ENCODE measurements at regions not wholly inside any gene's neighbourhood (a gene's known extent, or its start where the extent isn't known, plus 50 kb on each side); places are given as distances from the start of the nearest gene placed in this dataset.

DNA sequence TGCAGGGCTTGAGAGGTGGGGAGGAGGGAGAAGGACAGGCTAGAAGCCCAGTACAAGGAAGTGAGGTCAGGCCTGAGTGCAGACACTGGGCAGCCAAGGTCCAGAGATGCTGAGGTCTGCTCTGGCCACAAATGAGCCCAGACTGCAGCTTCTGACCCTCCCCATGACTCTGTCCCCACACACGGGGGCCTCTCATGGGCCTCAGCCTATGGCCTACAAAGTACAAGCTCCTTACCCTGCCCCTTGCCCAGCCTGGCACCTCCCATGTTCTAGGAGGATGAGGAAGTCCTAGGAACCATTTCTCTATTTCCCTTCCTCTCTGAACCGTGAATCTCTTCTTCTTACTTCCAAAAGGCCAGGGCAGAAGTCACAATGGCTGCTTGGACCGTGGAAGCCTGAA is 193.8 kb downstream of the ANKRD30B start:
- intact Hi-C loops (cut with micrococcal nuclease; ENCODE audit: unreplicated experiment) (no loop called here), in situ Hi-C loops (cut with HindIII; ENCODE audit: extremely low pct_ligation_motif_present, low pct_unique_long_range_greater_than_20kb) (no loop called here)
- H3K4me2 ChIP-seq (ENCODE audit: low read depth, low read length): no peak overlapping the region
- H2AFZ ChIP-seq (ENCODE audit: low read length): no peak overlapping the region
- H3K79me2 ChIP-seq (ENCODE audit: insufficient read depth, low read length): no peaks in the 10 kb centered on the region
- H3K9me3 ChIP-seq (ENCODE audit: low read length): no peaks in the 10 kb centered on the region
- ChIA-PET POLR2A (no interaction called here), CTCF (ENCODE audit: low intra/inter-chr PET ratio, low total read pairs) (no interaction called here)
- FAIRE-seq (no peak), ATAC-seq (no peak), DNase-seq (ENCODE audit: low spot score) (no peak)
- H3K4me3 ChIP-seq (replicated peaks in 1 of 3; ENCODE audit: insufficient read depth in 1 of 3, low read depth in 2 of 3, low read length in 3 of 3): no peak overlapping the region
- no peak overlapping the region for H3K27ac ChIP-seq (ENCODE audit: extremely low read length, insufficient read depth, low read length)
- no peaks in the 10 kb centered on the region for H3K27me3 ChIP-seq (ENCODE audit: control insufficient read depth in 1 of 2, insufficient read depth in 2 of 2, low read length in 2 of 2)
- WGBS (ENCODE audit: low lambda C conversion rate): 0% methylated on average over 2 of the region's 3 CpGs
- H3K36me3 ChIP-seq (replicated peaks in 1 of 2; ENCODE audit: control insufficient read depth in 1 of 2, insufficient read depth in 2 of 2, low read length in 2 of 2): no peaks in the 10 kb centered on the region
- no peaks in the 10 kb centered on the region for H3K4me1 ChIP-seq (ENCODE audit: insufficient read depth, low read length)
- no peaks in the 10 kb centered on the region for H4K20me1 ChIP-seq (ENCODE audit: insufficient read depth, low read length)
- BruUV-seq (replicated peaks): no TSS peak
- H3K9ac ChIP-seq (ENCODE audit: insufficient read depth, low read depth, low read length): no peak overlapping the region
- TF ChIP-seq ZSCAN12 (CRISPR knock-in tag; IDR thresholded peaks at IDR 0.05) (no peak), PRMT3 (CRISPR knock-in tag; IDR thresholded peaks at IDR 0.05; ENCODE audit: borderline replicate concordance, low read depth) (no peak), NFIC (IDR thresholded peaks at IDR 0.05; ENCODE audit: low read length) (no peak), TARDBP (CRISPR knock-in tag; IDR thresholded peaks at IDR 0.05) (no peak), AGO1 (IDR thresholded peaks at IDR 0.05; ENCODE audit: low read depth, low read length, poor library complexity, severe bottlenecking) (no peak), GTF3A (CRISPR knock-in tag; conservative IDR thresholded peaks at IDR 0.05) (no peak), SETDB1 (CRISPR knock-in tag; IDR thresholded peaks at IDR 0.05; ENCODE audit: borderline replicate concordance) (no peak), SRSF9 (IDR thresholded peaks at IDR 0.05; ENCODE audit: borderline replicate concordance, insufficient read depth, low read depth, low read length, poor library complexity, severe bottlenecking) (no peak), HCFC1 (IDR thresholded peaks at IDR 0.05; ENCODE audit: low read depth, low read length) (no peak), GFI1 (CRISPR knock-in tag; IDR thresholded peaks at IDR 0.05; ENCODE audit: borderline replicate concordance) (no peak), TSC22D2 (CRISPR knock-in tag; IDR thresholded peaks at IDR 0.05; ENCODE audit: borderline replicate concordance) (no peak), ZNF468 (CRISPR knock-in tag; IDR thresholded peaks at IDR 0.05) (no peak), SMAD3 (CRISPR knock-in tag; IDR thresholded peaks at IDR 0.05) (no peak), U2AF2 (IDR thresholded peaks at IDR 0.05; ENCODE audit: low read depth, low read length) (no peak), SAFB2 (CRISPR knock-in tag; IDR thresholded peaks at IDR 0.05; ENCODE audit: borderline replicate concordance, low read depth) (no peak), THYN1 (CRISPR knock-in tag; IDR thresholded peaks at IDR 0.05; ENCODE audit: borderline replicate concordance, low read depth) (no peak), ZNF143 (CRISPR knock-in tag; IDR thresholded peaks at IDR 0.05) (no peak)
- TF ChIP-seq, protein P1, sequence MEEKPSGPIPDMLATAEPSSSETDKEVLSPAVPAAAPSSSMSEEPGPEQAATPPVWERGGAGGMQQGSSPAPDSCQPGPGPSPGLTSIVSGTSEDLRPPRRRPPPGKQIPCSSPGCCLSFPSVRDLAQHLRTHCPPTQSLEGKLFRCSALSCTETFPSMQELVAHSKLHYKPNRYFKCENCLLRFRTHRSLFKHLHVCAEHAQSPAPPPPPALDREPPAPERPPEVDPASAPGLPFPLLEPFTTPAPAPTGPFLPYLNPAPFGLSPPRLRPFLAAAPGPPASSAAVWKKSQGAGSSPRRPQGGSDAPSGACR (CRISPR knock-in tag; IDR thresholded peaks at IDR 0.05): no peak
- TF ChIP-seq, protein P2, sequence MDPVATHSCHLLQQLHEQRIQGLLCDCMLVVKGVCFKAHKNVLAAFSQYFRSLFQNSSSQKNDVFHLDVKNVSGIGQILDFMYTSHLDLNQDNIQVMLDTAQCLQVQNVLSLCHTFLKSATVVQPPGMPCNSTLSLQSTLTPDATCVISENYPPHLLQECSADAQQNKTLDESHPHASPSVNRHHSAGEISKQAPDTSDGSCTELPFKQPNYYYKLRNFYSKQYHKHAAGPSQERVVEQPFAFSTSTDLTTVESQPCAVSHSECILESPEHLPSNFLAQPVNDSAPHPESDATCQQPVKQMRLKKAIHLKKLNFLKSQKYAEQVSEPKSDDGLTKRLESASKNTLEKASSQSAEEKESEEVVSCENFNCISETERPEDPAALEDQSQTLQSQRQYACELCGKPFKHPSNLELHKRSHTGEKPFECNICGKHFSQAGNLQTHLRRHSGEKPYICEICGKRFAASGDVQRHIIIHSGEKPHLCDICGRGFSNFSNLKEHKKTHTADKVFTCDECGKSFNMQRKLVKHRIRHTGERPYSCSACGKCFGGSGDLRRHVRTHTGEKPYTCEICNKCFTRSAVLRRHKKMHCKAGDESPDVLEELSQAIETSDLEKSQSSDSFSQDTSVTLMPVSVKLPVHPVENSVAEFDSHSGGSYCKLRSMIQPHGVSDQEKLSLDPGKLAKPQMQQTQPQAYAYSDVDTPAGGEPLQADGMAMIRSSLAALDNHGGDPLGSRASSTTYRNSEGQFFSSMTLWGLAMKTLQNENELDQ (CRISPR knock-in tag; IDR thresholded peaks at IDR 0.05; ENCODE audit: borderline replicate concordance): no peak
- TF ChIP-seq, protein P3, sequence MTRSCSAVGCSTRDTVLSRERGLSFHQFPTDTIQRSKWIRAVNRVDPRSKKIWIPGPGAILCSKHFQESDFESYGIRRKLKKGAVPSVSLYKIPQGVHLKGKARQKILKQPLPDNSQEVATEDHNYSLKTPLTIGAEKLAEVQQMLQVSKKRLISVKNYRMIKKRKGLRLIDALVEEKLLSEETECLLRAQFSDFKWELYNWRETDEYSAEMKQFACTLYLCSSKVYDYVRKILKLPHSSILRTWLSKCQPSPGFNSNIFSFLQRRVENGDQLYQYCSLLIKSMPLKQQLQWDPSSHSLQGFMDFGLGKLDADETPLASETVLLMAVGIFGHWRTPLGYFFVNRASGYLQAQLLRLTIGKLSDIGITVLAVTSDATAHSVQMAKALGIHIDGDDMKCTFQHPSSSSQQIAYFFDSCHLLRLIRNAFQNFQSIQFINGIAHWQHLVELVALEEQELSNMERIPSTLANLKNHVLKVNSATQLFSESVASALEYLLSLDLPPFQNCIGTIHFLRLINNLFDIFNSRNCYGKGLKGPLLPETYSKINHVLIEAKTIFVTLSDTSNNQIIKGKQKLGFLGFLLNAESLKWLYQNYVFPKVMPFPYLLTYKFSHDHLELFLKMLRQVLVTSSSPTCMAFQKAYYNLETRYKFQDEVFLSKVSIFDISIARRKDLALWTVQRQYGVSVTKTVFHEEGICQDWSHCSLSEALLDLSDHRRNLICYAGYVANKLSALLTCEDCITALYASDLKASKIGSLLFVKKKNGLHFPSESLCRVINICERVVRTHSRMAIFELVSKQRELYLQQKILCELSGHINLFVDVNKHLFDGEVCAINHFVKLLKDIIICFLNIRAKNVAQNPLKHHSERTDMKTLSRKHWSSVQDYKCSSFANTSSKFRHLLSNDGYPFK (CRISPR knock-in tag; IDR thresholded peaks at IDR 0.05; ENCODE audit: borderline replicate concordance): no peak
